ENCODE measurements at regions not wholly inside any gene's neighbourhood (a gene's known extent, or its start where the extent isn't known, plus 50 kb on each side); places are given as distances from the start of the nearest gene placed in this dataset.

DNA sequence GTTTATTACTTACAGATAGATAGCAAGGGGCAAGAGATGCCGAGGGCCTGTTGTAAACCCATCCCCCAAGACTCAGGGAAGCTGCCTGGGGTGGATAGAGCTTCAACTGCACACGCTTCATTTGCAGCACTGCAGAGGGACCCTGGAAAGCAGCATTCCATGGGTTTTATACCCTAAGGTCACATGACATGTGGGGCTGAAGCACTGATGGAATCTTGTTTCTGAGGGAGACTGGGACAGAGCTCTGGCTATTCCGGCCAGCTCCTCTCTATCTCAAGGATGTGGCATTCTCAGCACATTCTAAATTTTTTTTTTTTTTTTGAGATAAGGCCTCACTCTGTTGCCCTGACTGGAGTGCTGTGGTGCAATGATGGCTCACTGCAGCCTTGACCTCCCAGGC is 300.1 kb downstream of the MYCN start:
- Histone ChIP-seq H4K8ac (ENCODE audit: extremely low read depth, insufficient read depth, low read length) (no peak overlapping the region), H2BK20ac (ENCODE audit: low read length) (no peak overlapping the region), H2BK120ac (replicated peaks; ENCODE audit: low read depth, low read length) (no peak overlapping the region), H3K23me2 (ENCODE audit: low read depth, low read length) (peaks cover 3% of the 10 kb centered on the region; the same call in 1 of the 2 replicates), H3K36me3 (ENCODE audit: control insufficient read depth in 2 of 4, insufficient read depth in 4 of 4, low read length in 3 of 4) (no peaks in the 10 kb centered on the region), H4K5ac (ENCODE audit: insufficient read length, low read depth, low read length) (no peak overlapping the region), H2AFZ (ENCODE audit: low read length) (no peak overlapping the region), H3K23ac (ENCODE audit: insufficient read length) (no peak overlapping the region), H3K9ac (replicated peaks in 1 of 4; ENCODE audit: extremely low read depth in 1 of 4, low read depth in 3 of 4, low read length in 3 of 4) (no peak overlapping the region), H3K79me2 (ENCODE audit: control insufficient read depth in 1 of 2, insufficient read depth in 2 of 2, low read length in 2 of 2) (no peaks in the 10 kb centered on the region), H3K27me3 (replicated peaks in 1 of 4; ENCODE audit: control insufficient read depth in 3 of 4, extremely low read depth in 1 of 4, insufficient read depth in 3 of 4, low read length in 3 of 4) (peaks cover 0 to 1% (median 0%) of the 10 kb centered on the region in 4 experiments; a peak in 1 of 7 replicates), H3K14ac (ENCODE audit: insufficient read length) (no peak overlapping the region), H4K20me1 (replicated peaks in 1 of 2; ENCODE audit: control insufficient read depth in 1 of 2, insufficient read depth in 2 of 2, low read length in 2 of 2) (no peaks in the 10 kb centered on the region), H3K4ac (replicated peaks; ENCODE audit: insufficient read length, low read depth, low read length) (no peak overlapping the region), H4K91ac (replicated peaks; ENCODE audit: insufficient read length, low read length) (no peak overlapping the region), H3K18ac (ENCODE audit: extremely low read depth, low read length) (no peak overlapping the region), H3K27ac (ENCODE audit: low read depth, low read length) (no peak overlapping the region), H2BK15ac (ENCODE audit: low read length) (no peak overlapping the region), H3K56ac (replicated peaks; ENCODE audit: insufficient read length, low read depth, low read length) (no peak overlapping the region), H3K79me1 (ENCODE audit: low read depth, low read length) (no peaks in the 10 kb centered on the region), H3K4me3 (ENCODE audit: extremely low read depth in 1 of 4, insufficient read depth in 2 of 4, low read depth in 3 of 4, low read length in 4 of 4) (no peak overlapping the region), H2BK12ac (ENCODE audit: low read depth, low read length) (no peak overlapping the region; the same call in 1 of the 2 replicates), H3K4me1 (replicated peaks in 1 of 4; ENCODE audit: control insufficient read depth in 3 of 4, insufficient read depth in 4 of 4, low read length in 3 of 4) (peaks cover 0 to 10% (median 4%) of the 10 kb centered on the region in 4 experiments; a peak in 5 of 7 replicates), H2AK5ac (ENCODE audit: low read depth, low read length) (no peak overlapping the region), H3K9me3 (ENCODE audit: insufficient read depth in 2 of 2, low read depth in 1 of 2, low read length in 1 of 2) (no peaks in the 10 kb centered on the region), H3K4me2 (ENCODE audit: insufficient read depth in 1 of 2, low read depth in 2 of 2, low read length in 2 of 2) (no peak overlapping the region), H2BK5ac (ENCODE audit: low read depth, low read length) (no peak overlapping the region)
- CTCF ChIA-PET (ENCODE audit: partially characterized antibody) = interaction anchor here (0.6 to 1.2 kb wide), 4 partner anchors 57 to 339 kb away, joined by 3 to 4 read pairs (median 3); no protein-coding TSS in a partner anchor
- WGBS, 2 experiments (ENCODE audit: extremely low coverage in 1 of 2, insufficient coverage in 1 of 2, insufficient read length in 1 of 2, insufficient replicate concordance in 2 of 2, low coverage in 1 of 2, low lambda C conversion rate in 2 of 2, missing lambda C conversion rate in 1 of 2) = 79% methylated on average over 3 of the region's 3 CpGs; no CpG with 5 or more reads in 1 of the 2 experiments
- TF ChIP-seq GTF2F1 (IDR thresholded peaks at IDR 0.05; ENCODE audit: borderline replicate concordance, low read depth, low read length) (no peak), TAF1 (IDR thresholded peaks at IDR 0.05; ENCODE audit: low read depth, low read length) (no peak), JUND (IDR thresholded peaks at IDR 0.05; ENCODE audit: low read length) (no peak), TAF7 (optimal IDR thresholded peaks at IDR 0.05; ENCODE audit: borderline replicate concordance, low read depth, low read length) (no peak), EP300 (IDR thresholded peaks at IDR 0.05; ENCODE audit: borderline replicate concordance in 1 of 2, low read depth in 2 of 2, low read length in 2 of 2) (no peak), TEAD4 (IDR thresholded peaks at IDR 0.05; ENCODE audit: low read depth, low read length) (no peak)
- FAIRE-seq (no peak), DNase-seq (ENCODE audit: low read depth in 1 of 2, low spot score in 2 of 2) (no peak)
- POLR2A ChIA-PET (ENCODE audit: partially characterized antibody) = interaction anchor here (0.6 kb wide), 1 partner anchor 49 kb away, joined by 3 read pairs; no protein-coding TSS in a partner anchor

All from H1 (cell line).